Kidney epithelial cell (primary cell): ENCODE measurements at regions not wholly inside any gene's neighbourhood (a gene's known extent, or its start where the extent isn't known, plus 50 kb on each side); places are given as distances from the start of the nearest gene placed in this dataset.

Source experiments
- DNase-seq: peaks from one replicate; pipeline ENCODE4 v3.0.0-alpha.2; 2010; ENCODE audit warnings: low read depth
- H3K27me3 ChIP-seq: 2 replicates; pipeline ENCODE4 v1.6.0; 2011; ENCODE audit warnings: low read length; ENCODE audit not compliant: control insufficient read depth, insufficient read depth
- H3K36me3 ChIP-seq: 2 replicates; pipeline ENCODE4 v1.5.1; 2011; ENCODE audit warnings: low read length; ENCODE audit not compliant: control insufficient read depth, insufficient read depth
- H3K4me3 ChIP-seq: 2 replicates; pipeline ENCODE4 v1.5.1; 2011; ENCODE audit warnings: low read depth, mild to moderate bottlenecking, control low read depth, low read length
- CTCF ChIP-seq: IDR thresholded peaks from 2 replicates; pipeline ENCODE4 v1.5.1; 2011; ENCODE audit warnings: mild to moderate bottlenecking, moderate library complexity, low read length, control low read depth, inconsistent platforms; ENCODE audit not compliant: insufficient read depth, poor library complexity, severe bottlenecking

- Histone ChIP-seq H3K4me3 (no peak overlapping the region), H3K27me3 (no peaks in the 10 kb centered on the region), H3K36me3 (no peaks in the 10 kb centered on the region)
- no peak for TF ChIP-seq CTCF
- DNase-seq = no peak
Observed at GRCh38 chr9:91065231-91066041, 263.8 kb downstream of the SYK start.

GRCh38 chr9:91066042-91066415 lies 264.4 kb downstream of the SYK start:
- no peak for TF ChIP-seq CTCF
- H3K27me3 ChIP-seq = no peaks in the 10 kb centered on the region
- no peak for DNase-seq

GRCh38 chr9:91066856-91067255 lies 265.2 kb downstream of the SYK start:
- no peaks in the 10 kb centered on the region for H3K36me3 ChIP-seq
- no peak for TF ChIP-seq CTCF
- H3K4me3 ChIP-seq = no peak overlapping the region
- no peak for DNase-seq
- H3K27me3 ChIP-seq = no peaks in the 10 kb centered on the region

More at GRCh38 chr9:91066042-91066415, 264.4 kb downstream of the SYK start:
- Histone ChIP-seq H3K4me3 (no peak overlapping the region), H3K36me3 (no peaks in the 10 kb centered on the region)

GRCh38 chr9:91067306-91067860 lies 265.8 kb downstream of the SYK start:
- no peak for TF ChIP-seq CTCF

GRCh38 chr9:91071184-91071990 lies 269.8 kb downstream of the SYK start:
- H3K27me3 ChIP-seq = no peaks in the 10 kb centered on the region
- no peak for TF ChIP-seq CTCF
- H3K4me3 ChIP-seq = no peak overlapping the region
- peak; percentile 84 for DNase-seq
- H3K36me3 ChIP-seq = no peaks in the 10 kb centered on the region

More at GRCh38 chr9:91067306-91067860, 265.8 kb downstream of the SYK start:
- no peaks in the 10 kb centered on the region for H3K27me3 ChIP-seq
- H3K4me3 ChIP-seq = no peak overlapping the region
- DNase-seq = no peak
- no peaks in the 10 kb centered on the region for H3K36me3 ChIP-seq
